Smooth muscle cell (in vitro differentiated cells): ENCODE measurements at regions not wholly inside any gene's neighbourhood (a gene's known extent, or its start where the extent isn't known, plus 50 kb on each side); places are given as distances from the start of the nearest gene placed in this dataset.

Experiments used
- DNase-seq: peaks from one replicate; lab custom pipeline; 2025; ENCODE audit not compliant: unreplicated experiment; lab: John Stamatoyannopoulos, UW
- H2AFZ ChIP-seq: fragments of 200-600 bp; sonication (generic); 2 replicates; pipeline ENCODE4 v1.6.0; 2016; ENCODE audit warnings: antibody characterized with exemption, low read depth, mild to moderate bottlenecking
- H3F3A ChIP-seq: fragments of 200-600 bp; sonication (generic); 2 replicates; pipeline ENCODE4 v1.6.0; 2017; ENCODE audit warnings: antibody characterized with exemption, low read depth
- H3K27ac ChIP-seq: fragments of 200-600 bp; sonication (generic); 2 replicates; pipeline ENCODE4 v1.5.1; 2016; ENCODE audit warnings: low read depth, mild to moderate bottlenecking
- H3K27me3 ChIP-seq: fragments of 200-600 bp; sonication (generic); 2 replicates; pipeline ENCODE4 v1.6.1; 2016; ENCODE audit warnings: low read depth, mild to moderate bottlenecking
- H3K36me3 ChIP-seq: fragments of 200-600 bp; sonication (generic); 2 replicates; pipeline ENCODE4 v1.5.1; 2016; ENCODE audit warnings: low read depth
- H3K4me1 ChIP-seq: fragments of 200-600 bp; sonication (generic); 2 replicates; pipeline ENCODE4 v1.5.1; 2016; ENCODE audit warnings: low read depth
- H3K4me2 ChIP-seq: fragments of 200-600 bp; sonication (generic); 2 replicates; pipeline ENCODE4 v1.6.0; 2016; ENCODE audit warnings: mild to moderate bottlenecking
- H3K4me3 ChIP-seq: fragments of 200-600 bp; sonication (generic); 2 replicates; pipeline ENCODE4 v1.5.1; 2016; ENCODE audit warnings: mild to moderate bottlenecking
- H3K79me2 ChIP-seq: fragments of 200-600 bp; sonication (generic); 2 replicates; pipeline ENCODE4 v1.6.0; 2016; ENCODE audit warnings: low read depth, mild to moderate bottlenecking
- H3K9ac ChIP-seq: fragments of 200-600 bp; sonication (generic); 2 replicates; pipeline ENCODE4 v1.6.0; 2016; ENCODE audit warnings: low read depth
- H3K9me3 ChIP-seq: fragments of 200-600 bp; sonication (generic); replicated peaks from 2 replicates; pipeline ENCODE4 v1.5.1; 2016; ENCODE audit warnings: low read depth
- H4K20me1 ChIP-seq: fragments of 200-600 bp; sonication (generic); 2 replicates; pipeline ENCODE4 v1.6.0; 2016; ENCODE audit warnings: low read depth
- WGBS: methylation state at CpG from one replicate; pipeline ENCODE4 v1.1.7; 2016; ENCODE audit warnings: low lambda C conversion rate; 5-methylcytosine and 5-hydroxymethylcytosine counted together
- TF ChIP-seq, protein P1 (sequence below): fragments of 200-600 bp; sonication (generic); IDR thresholded peaks from 2 replicates; pipeline ENCODE4 v1.5.1; 2017; ENCODE audit warnings: borderline replicate concordance, mild to moderate bottlenecking, antibody characterized with exemption; ENCODE audit not compliant: insufficient read depth, poor library complexity, severe bottlenecking

DNA sequence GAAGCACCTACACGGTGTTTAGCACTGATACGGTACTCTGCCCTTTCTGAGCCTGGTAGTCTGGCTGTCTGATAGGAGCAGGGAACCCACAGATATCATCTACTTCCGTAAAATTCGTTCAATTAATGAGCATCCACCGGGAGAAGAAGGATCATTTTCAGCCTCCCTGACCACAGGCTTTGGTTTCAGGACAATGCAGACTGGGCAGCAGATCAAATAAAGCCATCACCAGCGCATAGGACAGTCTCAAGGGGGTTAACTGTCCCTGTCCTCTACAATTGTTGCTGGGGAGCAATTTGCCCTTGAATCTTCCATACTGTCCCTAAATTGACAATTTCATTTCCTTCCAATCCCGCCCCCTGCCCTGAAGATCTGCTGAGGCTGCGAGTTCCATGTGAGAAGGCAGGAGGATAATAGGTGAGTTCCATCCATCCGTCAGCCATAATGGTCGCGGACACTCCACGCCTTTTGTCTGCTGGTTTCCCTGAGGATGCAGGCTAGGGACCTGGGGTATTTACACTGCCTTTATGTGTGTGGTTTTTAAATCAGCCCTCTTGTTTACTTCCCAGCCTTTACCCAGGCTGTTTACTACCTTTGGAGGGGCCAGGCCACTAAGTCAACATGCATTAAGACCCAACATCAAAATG, 110.0 kb downstream of the MYCN start:
- H3K4me3 ChIP-seq: no peak overlapping the region
- H2AFZ ChIP-seq: peak overlapping the region; percentile 24
- H3K4me1 ChIP-seq: peaks cover 4% of the 10 kb centered on the region
- no peaks in the 10 kb centered on the region for H3K27me3 ChIP-seq
- peak overlapping the region; percentile 37 for H3K9ac ChIP-seq
- no peaks in the 10 kb centered on the region for H4K20me1 ChIP-seq
- TF ChIP-seq, protein P1, sequence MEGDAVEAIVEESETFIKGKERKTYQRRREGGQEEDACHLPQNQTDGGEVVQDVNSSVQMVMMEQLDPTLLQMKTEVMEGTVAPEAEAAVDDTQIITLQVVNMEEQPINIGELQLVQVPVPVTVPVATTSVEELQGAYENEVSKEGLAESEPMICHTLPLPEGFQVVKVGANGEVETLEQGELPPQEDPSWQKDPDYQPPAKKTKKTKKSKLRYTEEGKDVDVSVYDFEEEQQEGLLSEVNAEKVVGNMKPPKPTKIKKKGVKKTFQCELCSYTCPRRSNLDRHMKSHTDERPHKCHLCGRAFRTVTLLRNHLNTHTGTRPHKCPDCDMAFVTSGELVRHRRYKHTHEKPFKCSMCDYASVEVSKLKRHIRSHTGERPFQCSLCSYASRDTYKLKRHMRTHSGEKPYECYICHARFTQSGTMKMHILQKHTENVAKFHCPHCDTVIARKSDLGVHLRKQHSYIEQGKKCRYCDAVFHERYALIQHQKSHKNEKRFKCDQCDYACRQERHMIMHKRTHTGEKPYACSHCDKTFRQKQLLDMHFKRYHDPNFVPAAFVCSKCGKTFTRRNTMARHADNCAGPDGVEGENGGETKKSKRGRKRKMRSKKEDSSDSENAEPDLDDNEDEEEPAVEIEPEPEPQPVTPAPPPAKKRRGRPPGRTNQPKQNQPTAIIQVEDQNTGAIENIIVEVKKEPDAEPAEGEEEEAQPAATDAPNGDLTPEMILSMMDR: no peak
- no peaks in the 10 kb centered on the region for H3F3A ChIP-seq
- H3K36me3 ChIP-seq: no peaks in the 10 kb centered on the region
- 84% methylated on average over 12 of the region's 12 CpGs for WGBS
- DNase-seq: no peak
- H3K27ac ChIP-seq: peak overlapping the region; percentile 77
- H3K9me3 ChIP-seq: no peaks in the 10 kb centered on the region
- H3K4me2 ChIP-seq: peak overlapping the region; percentile 56
- H3K79me2 ChIP-seq: no peaks in the 10 kb centered on the region

DNA sequence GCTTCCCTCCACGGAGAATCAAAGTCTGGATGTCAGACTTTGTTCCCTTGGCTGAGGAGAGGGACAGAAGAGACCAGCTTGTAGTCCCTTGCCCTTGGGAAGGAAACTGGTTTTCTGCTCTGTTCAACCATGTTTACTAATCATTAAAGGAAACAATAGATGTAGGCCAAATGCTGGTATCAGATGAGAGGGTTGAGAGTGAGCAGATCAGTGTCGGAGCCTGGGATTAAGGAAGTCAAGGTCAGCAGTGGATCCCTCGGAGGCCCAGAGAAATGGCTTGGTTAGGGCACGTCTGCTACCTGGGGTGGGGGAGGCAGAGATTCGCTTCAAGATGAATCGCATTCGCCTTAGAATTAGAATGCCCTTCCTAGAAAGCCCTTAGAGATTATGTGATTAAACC, 109.1 kb downstream of the MYCN start:
- H3F3A ChIP-seq: no peaks in the 10 kb centered on the region
- 62% methylated on average over 7 of the region's 7 CpGs for WGBS
- no peak overlapping the region for H3K4me3 ChIP-seq
- no peaks in the 10 kb centered on the region for H3K36me3 ChIP-seq
- H3K4me1 ChIP-seq: peaks cover 4% of the 10 kb centered on the region
- H2AFZ ChIP-seq: no peak overlapping the region
- H3K9me3 ChIP-seq: no peaks in the 10 kb centered on the region
- H3K9ac ChIP-seq: no peak overlapping the region
- no peak overlapping the region for H3K4me2 ChIP-seq
- H3K27ac ChIP-seq: no peak overlapping the region
- TF ChIP-seq, protein P1: no peak
- no peaks in the 10 kb centered on the region for H4K20me1 ChIP-seq
- H3K27me3 ChIP-seq: no peaks in the 10 kb centered on the region
- DNase-seq: no peak
- H3K79me2 ChIP-seq: no peaks in the 10 kb centered on the region

- Histone ChIP-seq H3K4me1 (peaks cover 4% of the 10 kb centered on the region), H3K79me2 (no peaks in the 10 kb centered on the region), H2AFZ (no peak overlapping the region), H3K27me3 (no peaks in the 10 kb centered on the region), H4K20me1 (no peaks in the 10 kb centered on the region), H3K27ac (no peak overlapping the region), H3K4me2 (no peak overlapping the region), H3K36me3 (no peaks in the 10 kb centered on the region), H3F3A (no peaks in the 10 kb centered on the region), H3K9ac (no peak overlapping the region), H3K4me3 (no peak overlapping the region), H3K9me3 (no peaks in the 10 kb centered on the region)
- TF ChIP-seq, protein P1: no peak
- no peak for DNase-seq
- WGBS: 94% methylated on average over 4 of the region's 4 CpGs
Observed at GRCh38 chr2:16048466-16048865, 108.1 kb downstream of the MYCN start.

DNA sequence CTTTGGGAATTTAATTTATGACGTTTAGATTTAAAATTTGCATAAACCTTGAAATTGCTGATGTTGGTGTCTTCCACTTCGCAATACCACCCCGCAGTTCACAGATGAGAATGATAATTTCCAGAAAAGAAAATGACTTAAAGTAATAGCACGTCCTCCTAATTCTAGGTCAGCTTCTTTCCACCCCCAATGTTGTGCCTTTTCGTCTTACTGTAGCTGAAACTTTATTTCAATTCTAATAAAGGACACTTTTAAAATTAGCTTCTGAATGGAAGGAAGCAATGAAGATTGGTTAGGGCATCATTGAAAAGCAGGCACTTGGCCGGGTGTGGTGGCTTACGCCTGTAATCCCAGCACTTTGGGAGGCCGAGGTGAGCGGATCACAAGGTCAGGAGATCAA, 107.4 kb downstream of the MYCN start:
- Histone ChIP-seq H3K9ac (no peak overlapping the region), H3K27me3 (no peaks in the 10 kb centered on the region), H2AFZ (no peak overlapping the region), H3K9me3 (no peaks in the 10 kb centered on the region), H3K36me3 (no peaks in the 10 kb centered on the region), H3K4me2 (no peak overlapping the region), H3K79me2 (no peaks in the 10 kb centered on the region), H3K4me1 (peaks cover 4% of the 10 kb centered on the region), H3F3A (no peaks in the 10 kb centered on the region), H4K20me1 (no peaks in the 10 kb centered on the region), H3K27ac (no peak overlapping the region), H3K4me3 (no peak overlapping the region)
- TF ChIP-seq, protein P1: no peak
- 94% methylated on average over 9 of the region's 9 CpGs for WGBS
- no peak for DNase-seq
